ENCODE measurements at regions not wholly inside any gene's neighbourhood (a gene's known extent, or its start where the extent isn't known, plus 50 kb on each side); places are given as distances from the start of the nearest gene placed in this dataset.

- Mint-ChIP-seq H3K27me3 (ENCODE audit: low read depth) (no peaks in the 10 kb centered on the region), H3K4me1 (ENCODE audit: low read depth) (no peaks in the 10 kb centered on the region), H3K36me3 (ENCODE audit: low read depth) (no peaks in the 10 kb centered on the region), H3K27ac (no peak overlapping the region), H3K4me3 (no peak overlapping the region), H3K9me3 (peaks cover 22% of the 10 kb centered on the region)
- DNase-seq (ENCODE audit: low spot score): no peak
Observed at GRCh38 chr4:58225460-58225859, 1115.3 kb upstream of the IGFBP7 start.

- no peaks in the 10 kb centered on the region for H3K36me3 Mint-ChIP-seq (ENCODE audit: low read depth)
- no peak overlapping the region for H3K27ac Mint-ChIP-seq
- H3K27me3 Mint-ChIP-seq (ENCODE audit: low read depth): no peaks in the 10 kb centered on the region
- H3K9me3 Mint-ChIP-seq: peaks cover 49% of the 10 kb centered on the region
- no peaks in the 10 kb centered on the region for H3K4me1 Mint-ChIP-seq (ENCODE audit: low read depth)
- H3K4me3 Mint-ChIP-seq: no peak overlapping the region
- no peak for DNase-seq (ENCODE audit: low spot score)
Observed at GRCh38 chr4:58219179-58219578, 1109.0 kb upstream of the IGFBP7 start.

DNA sequence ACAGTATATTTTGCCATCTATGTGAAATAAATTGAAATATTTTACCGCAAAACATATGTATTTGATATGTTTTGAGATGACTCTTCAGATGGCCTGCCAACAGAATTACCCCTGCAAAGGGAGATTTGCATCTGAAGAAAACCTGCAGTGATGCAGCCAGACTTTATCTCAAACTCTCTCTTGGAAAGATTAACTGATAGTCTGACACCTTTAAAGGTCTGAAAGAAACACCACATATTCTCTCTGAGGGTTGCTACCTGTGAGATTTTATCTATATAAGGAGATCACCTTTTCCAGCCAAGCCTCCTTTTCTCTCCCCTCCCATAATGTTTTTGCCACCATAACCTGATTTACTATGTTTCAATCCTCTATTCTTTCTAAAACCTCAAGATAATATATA lies 1106.3 kb upstream of the IGFBP7 start:
- Mint-ChIP-seq H3K36me3 (ENCODE audit: low read depth) (no peaks in the 10 kb centered on the region), H3K4me3 (no peak overlapping the region), H3K4me1 (ENCODE audit: low read depth) (no peaks in the 10 kb centered on the region), H3K27me3 (ENCODE audit: low read depth) (no peaks in the 10 kb centered on the region), H3K27ac (no peak overlapping the region), H3K9me3 (peaks cover 41% of the 10 kb centered on the region)
- DNase-seq (ENCODE audit: low spot score): no peak

DNA sequence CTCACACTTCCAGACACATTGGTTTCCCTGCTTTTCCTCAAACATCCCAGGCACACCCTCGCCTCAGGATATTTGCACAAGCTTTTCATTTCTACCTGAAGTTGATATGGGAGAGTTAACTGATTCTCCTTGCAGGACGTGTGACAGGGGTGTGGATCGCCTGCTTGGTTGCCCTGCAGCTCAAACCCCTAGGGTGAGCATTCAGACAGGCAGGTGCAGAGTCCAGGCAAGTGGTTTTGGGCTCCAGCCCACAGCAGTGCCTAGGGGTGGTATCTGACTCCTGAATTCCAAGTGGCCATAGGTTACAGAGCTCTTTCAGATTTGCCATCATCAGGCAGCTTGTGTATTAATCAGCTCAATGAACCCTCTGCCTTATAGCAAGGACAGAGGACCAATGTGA lies 1104.2 kb upstream of the IGFBP7 start:
- Mint-ChIP-seq H3K4me3 (no peak overlapping the region), H3K4me1 (ENCODE audit: low read depth) (no peaks in the 10 kb centered on the region), H3K9me3 (peaks cover 28% of the 10 kb centered on the region), H3K27ac (no peak overlapping the region), H3K27me3 (ENCODE audit: low read depth) (no peaks in the 10 kb centered on the region), H3K36me3 (ENCODE audit: low read depth) (no peaks in the 10 kb centered on the region)
- no peak for DNase-seq (ENCODE audit: low spot score)

- peaks cover 6% of the 10 kb centered on the region for H3K9me3 Mint-ChIP-seq
- no peak overlapping the region for H3K4me3 Mint-ChIP-seq
- H3K27me3 Mint-ChIP-seq (ENCODE audit: low read depth): no peaks in the 10 kb centered on the region
- H3K4me1 Mint-ChIP-seq (ENCODE audit: low read depth): no peaks in the 10 kb centered on the region
- DNase-seq (ENCODE audit: low spot score): no peak
- H3K27ac Mint-ChIP-seq: no peak overlapping the region
- H3K36me3 Mint-ChIP-seq (ENCODE audit: low read depth): no peaks in the 10 kb centered on the region
Observed at GRCh38 chr4:58209551-58209950, 1099.4 kb upstream of the IGFBP7 start.

DNA sequence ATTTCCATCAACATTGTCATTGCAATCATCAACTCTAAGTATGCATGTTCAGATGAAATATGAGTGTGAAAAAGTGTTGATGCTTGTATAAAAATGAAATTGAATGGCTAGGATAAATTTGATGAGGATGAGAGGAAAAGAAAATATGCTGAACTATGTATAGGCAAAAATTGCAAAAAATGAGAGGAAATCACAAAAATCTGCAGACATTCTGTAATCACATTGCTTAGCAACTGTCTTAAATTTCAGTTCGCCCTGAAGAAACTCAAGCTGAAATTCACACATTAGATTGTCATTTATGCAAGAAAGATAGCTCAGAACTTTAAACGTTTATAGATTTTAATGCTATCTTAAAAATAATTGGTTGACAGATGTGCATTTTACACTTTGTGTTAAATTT lies 1098.8 kb upstream of the IGFBP7 start:
- Mint-ChIP-seq H3K4me1 (ENCODE audit: low read depth) (no peaks in the 10 kb centered on the region), H3K4me3 (no peak overlapping the region), H3K9me3 (peaks cover 6% of the 10 kb centered on the region), H3K36me3 (ENCODE audit: low read depth) (no peaks in the 10 kb centered on the region), H3K27me3 (ENCODE audit: low read depth) (no peaks in the 10 kb centered on the region), H3K27ac (no peak overlapping the region)
- no peak for DNase-seq (ENCODE audit: low spot score)

DNA sequence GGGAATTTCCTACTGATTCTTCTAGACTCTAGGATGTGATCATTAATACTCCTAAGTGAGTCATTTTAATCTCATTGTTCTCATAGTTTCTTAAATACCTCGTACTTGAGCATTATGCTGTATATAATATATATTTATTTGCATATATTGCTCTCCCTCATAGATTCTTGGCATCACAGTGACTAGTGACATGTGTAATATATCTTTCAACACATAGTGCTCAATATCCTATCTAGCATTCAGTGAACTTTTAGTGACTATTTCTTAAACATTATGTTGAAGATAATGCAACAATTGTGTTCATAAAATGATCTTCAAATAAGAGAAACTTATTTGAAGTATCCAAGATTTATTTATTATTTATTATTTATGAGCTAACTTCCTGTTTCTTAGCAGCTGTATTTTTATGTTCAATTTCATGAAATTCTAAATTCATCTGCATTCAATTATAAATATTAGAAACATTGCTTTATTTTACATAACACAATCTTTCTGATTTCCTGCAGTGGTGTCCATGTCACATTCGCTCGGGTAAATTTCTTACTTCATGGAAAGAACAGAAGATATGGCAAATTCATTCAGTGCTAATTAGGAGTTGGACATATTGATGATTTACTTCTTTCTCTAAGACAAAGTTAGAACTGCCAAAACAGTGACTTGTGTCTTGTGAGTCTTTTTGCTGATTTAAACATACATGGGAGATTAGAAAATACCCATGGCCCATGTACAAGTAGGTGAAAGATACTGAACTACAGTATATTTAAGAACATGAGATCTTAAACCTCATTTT lies 1095.5 kb upstream of the IGFBP7 start:
- H3K4me3 Mint-ChIP-seq: no peak overlapping the region
- H3K27me3 Mint-ChIP-seq (ENCODE audit: low read depth): no peaks in the 10 kb centered on the region
- H3K27ac Mint-ChIP-seq: no peak overlapping the region
- no peak for DNase-seq (ENCODE audit: low spot score)
- no peaks in the 10 kb centered on the region for H3K36me3 Mint-ChIP-seq (ENCODE audit: low read depth)
- H3K4me1 Mint-ChIP-seq (ENCODE audit: low read depth): no peaks in the 10 kb centered on the region
- peaks cover 13% of the 10 kb centered on the region for H3K9me3 Mint-ChIP-seq

- no peak overlapping the region for H3K27ac Mint-ChIP-seq
- no peaks in the 10 kb centered on the region for H3K36me3 Mint-ChIP-seq (ENCODE audit: low read depth)
- H3K9me3 Mint-ChIP-seq: peaks cover 33% of the 10 kb centered on the region
- no peaks in the 10 kb centered on the region for H3K4me1 Mint-ChIP-seq (ENCODE audit: low read depth)
- DNase-seq (ENCODE audit: low spot score): no peak
- H3K4me3 Mint-ChIP-seq: no peak overlapping the region
- H3K27me3 Mint-ChIP-seq (ENCODE audit: low read depth): no peaks in the 10 kb centered on the region
Observed at GRCh38 chr4:58192217-58192616, 1082.0 kb upstream of the IGFBP7 start.

GRCh38 chr4:58191109-58191508 lies 1080.9 kb upstream of the IGFBP7 start:
- no peaks in the 10 kb centered on the region for H3K36me3 Mint-ChIP-seq (ENCODE audit: low read depth)
- H3K4me3 Mint-ChIP-seq: no peak overlapping the region
- DNase-seq (ENCODE audit: low spot score): no peak
- peaks cover 31% of the 10 kb centered on the region for H3K9me3 Mint-ChIP-seq
- H3K4me1 Mint-ChIP-seq (ENCODE audit: low read depth): no peaks in the 10 kb centered on the region
- no peak overlapping the region for H3K27ac Mint-ChIP-seq
- no peaks in the 10 kb centered on the region for H3K27me3 Mint-ChIP-seq (ENCODE audit: low read depth)

- no peak for DNase-seq (ENCODE audit: low spot score)
- Mint-ChIP-seq H3K27me3 (ENCODE audit: low read depth) (no peaks in the 10 kb centered on the region), H3K36me3 (ENCODE audit: low read depth) (no peaks in the 10 kb centered on the region), H3K9me3 (peaks cover 38% of the 10 kb centered on the region), H3K4me1 (ENCODE audit: low read depth) (no peaks in the 10 kb centered on the region), H3K4me3 (no peak overlapping the region), H3K27ac (no peak overlapping the region)
Observed at GRCh38 chr4:58188316-58188715, 1078.1 kb upstream of the IGFBP7 start.

- Mint-ChIP-seq H3K27ac (no peak overlapping the region), H3K4me3 (no peak overlapping the region), H3K27me3 (ENCODE audit: low read depth) (no peaks in the 10 kb centered on the region), H3K36me3 (ENCODE audit: low read depth) (no peaks in the 10 kb centered on the region), H3K9me3 (peaks cover 25% of the 10 kb centered on the region), H3K4me1 (ENCODE audit: low read depth) (no peaks in the 10 kb centered on the region)
- no peak for DNase-seq (ENCODE audit: low spot score)
Observed at GRCh38 chr4:58175024-58175423, 1064.8 kb upstream of the IGFBP7 start.

DNA sequence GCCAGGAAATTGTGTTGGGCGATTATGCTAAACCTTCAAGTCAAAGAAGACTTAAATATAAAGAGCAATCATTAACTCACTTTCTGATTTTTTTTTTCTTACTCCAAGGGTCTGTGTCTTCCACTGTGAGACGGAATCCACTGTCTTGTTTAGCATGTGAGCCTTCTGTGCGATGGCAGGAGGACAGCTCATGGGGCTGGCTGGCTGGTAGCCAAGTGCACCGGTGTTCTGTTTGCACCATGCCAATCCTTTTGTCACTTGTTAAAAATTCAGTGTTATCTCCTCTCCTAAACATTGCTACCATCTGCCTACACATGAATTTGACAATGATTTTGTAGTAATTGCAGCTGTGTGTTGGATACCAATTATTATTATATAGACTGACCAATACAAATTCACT lies 1056.3 kb upstream of the IGFBP7 start:
- Mint-ChIP-seq H3K36me3 (ENCODE audit: low read depth) (no peaks in the 10 kb centered on the region), H3K27ac (no peak overlapping the region), H3K4me1 (ENCODE audit: low read depth) (no peaks in the 10 kb centered on the region), H3K27me3 (ENCODE audit: low read depth) (no peaks in the 10 kb centered on the region), H3K4me3 (no peak overlapping the region), H3K9me3 (peaks cover 32% of the 10 kb centered on the region)
- no peak for DNase-seq (ENCODE audit: low spot score)

DNA sequence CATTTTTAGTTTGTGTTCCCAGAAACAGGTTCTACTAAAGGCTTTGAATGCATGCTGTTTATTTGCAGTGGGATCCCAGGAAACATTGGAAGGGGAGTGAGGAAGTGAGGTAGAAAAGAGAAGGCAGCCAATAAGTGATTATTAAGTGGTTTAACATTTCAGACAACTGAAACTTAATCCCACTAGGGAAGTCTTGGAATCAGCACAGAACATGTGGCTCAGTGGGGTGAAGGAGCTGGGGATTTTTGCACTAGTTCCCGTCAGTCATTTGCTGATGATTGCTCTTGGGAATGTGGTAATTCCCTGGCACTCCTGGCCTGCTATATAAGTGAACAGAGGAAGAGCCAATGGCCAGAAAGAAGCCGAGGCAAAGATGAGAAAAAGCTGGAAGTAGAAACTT lies 1053.0 kb upstream of the IGFBP7 start:
- DNase-seq (ENCODE audit: low spot score): no peak
- Mint-ChIP-seq H3K9me3 (peaks cover 17% of the 10 kb centered on the region), H3K4me1 (ENCODE audit: low read depth) (no peaks in the 10 kb centered on the region), H3K36me3 (ENCODE audit: low read depth) (no peaks in the 10 kb centered on the region), H3K27me3 (ENCODE audit: low read depth) (no peaks in the 10 kb centered on the region), H3K27ac (no peak overlapping the region), H3K4me3 (no peak overlapping the region)

DNA sequence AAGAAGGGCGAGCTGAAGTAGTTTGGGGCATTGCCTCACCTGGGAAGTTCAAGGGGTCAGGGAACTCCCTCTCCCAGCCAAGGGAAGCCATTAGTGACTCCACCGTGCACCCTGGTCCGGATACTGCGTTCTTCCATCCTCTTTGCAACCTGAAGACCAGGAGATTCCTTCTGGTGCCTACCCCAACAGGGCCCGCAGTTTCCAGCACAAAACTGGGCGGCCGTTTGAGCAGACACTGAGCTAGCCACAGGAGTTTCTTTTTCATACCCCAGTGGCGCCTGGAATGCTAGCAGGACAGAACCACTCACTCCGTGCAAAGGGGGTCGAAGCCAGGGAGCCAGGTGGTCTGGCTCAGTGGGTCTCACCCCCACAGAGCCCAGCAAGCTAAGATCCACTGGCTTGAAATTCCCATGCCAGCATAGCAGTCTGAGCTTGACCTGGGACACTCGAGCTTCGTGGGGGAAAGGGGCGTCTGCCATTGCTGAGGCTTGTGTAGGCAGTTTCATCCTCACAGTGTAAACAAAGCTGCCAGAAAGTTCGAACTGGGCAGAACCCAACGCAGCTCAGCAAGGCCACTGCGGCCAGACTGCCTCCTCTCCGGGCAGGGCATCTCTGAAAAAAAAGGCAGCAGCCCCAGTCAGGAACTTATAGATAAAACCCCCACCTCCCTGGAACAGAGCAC lies 1039.4 kb upstream of the IGFBP7 start:
- H3K36me3 Mint-ChIP-seq (ENCODE audit: low read depth): no peaks in the 10 kb centered on the region
- H3K27ac Mint-ChIP-seq: no peak overlapping the region
- H3K4me3 Mint-ChIP-seq: no peak overlapping the region
- no peak for DNase-seq (ENCODE audit: low spot score)
- H3K4me1 Mint-ChIP-seq (ENCODE audit: low read depth): no peaks in the 10 kb centered on the region
- peaks cover 46% of the 10 kb centered on the region for H3K9me3 Mint-ChIP-seq
- no peaks in the 10 kb centered on the region for H3K27me3 Mint-ChIP-seq (ENCODE audit: low read depth)

- Mint-ChIP-seq H3K36me3 (ENCODE audit: low read depth) (no peaks in the 10 kb centered on the region), H3K9me3 (peaks cover 14% of the 10 kb centered on the region), H3K4me1 (ENCODE audit: low read depth) (no peaks in the 10 kb centered on the region), H3K27me3 (ENCODE audit: low read depth) (no peaks in the 10 kb centered on the region), H3K4me3 (no peak overlapping the region), H3K27ac (no peak overlapping the region)
- DNase-seq (ENCODE audit: low spot score): no peak
Observed at GRCh38 chr4:58144721-58145120, 1034.5 kb upstream of the IGFBP7 start.
